HG02938 (cell line): ENCODE measurements at regions not wholly inside any gene's neighbourhood (a gene's known extent, or its start where the extent isn't known, plus 50 kb on each side); places are given as distances from the start of the nearest gene placed in this dataset.

ENCODE experiments used
- ATAC-seq: cut with Tn5 transposase; IDR thresholded peaks from one replicate; pipeline ENCODE4 v1.9.1; 2021; ENCODE audit warnings: mild to moderate bottlenecking, moderate library complexity; ENCODE audit not compliant: unreplicated experiment

- ATAC-seq = no peak
Measured at GRCh38 chr4:135605076-135605475, 1403.5 kb upstream of the PABPC4L start.

- no peak for ATAC-seq
Measured at GRCh38 chr4:135604531-135604930, 1402.9 kb upstream of the PABPC4L start.

- no peak for ATAC-seq
Measured at GRCh38 chr4:135601351-135601750, 1399.8 kb upstream of the PABPC4L start.

GRCh38 chr4:135598151-135598550 lies 1396.6 kb upstream of the PABPC4L start:
- ATAC-seq = no peak

GRCh38 chr4:135594521-135594920 lies 1392.9 kb upstream of the PABPC4L start:
- ATAC-seq = no peak

GRCh38 chr4:135575041-135575440 lies 1373.5 kb upstream of the PABPC4L start:
- ATAC-seq = no peak

- ATAC-seq = no peak
Measured at GRCh38 chr4:135573251-135573650, 1371.7 kb upstream of the PABPC4L start.

- ATAC-seq = no peak
Measured at GRCh38 chr4:135564090-135564489, 1362.5 kb upstream of the PABPC4L start.

- ATAC-seq = no peak
Measured at GRCh38 chr4:135553213-135553612, 1351.6 kb upstream of the PABPC4L start.

- ATAC-seq = no peak
Measured at GRCh38 chr4:135552131-135552530, 1350.5 kb upstream of the PABPC4L start.

- ATAC-seq = no peak
Measured at GRCh38 chr4:135548711-135549110, 1347.1 kb upstream of the PABPC4L start.

GRCh38 chr4:135545616-135546317 lies 1344.2 kb upstream of the PABPC4L start:
- no peak for ATAC-seq

- no peak for ATAC-seq
Measured at GRCh38 chr4:135538698-135539097, 1337.1 kb upstream of the PABPC4L start.

GRCh38 chr4:135533053-135533452 lies 1331.5 kb upstream of the PABPC4L start:
- ATAC-seq = no peak

GRCh38 chr4:135532132-135532531 lies 1330.5 kb upstream of the PABPC4L start:
- no peak for ATAC-seq

- no peak for ATAC-seq
Measured at GRCh38 chr4:135515295-135515694, 1313.7 kb upstream of the PABPC4L start.

- no peak for ATAC-seq
Measured at GRCh38 chr4:135510582-135510981, 1309.0 kb upstream of the PABPC4L start.

- no peak for ATAC-seq
Measured at GRCh38 chr4:135508006-135508714, 1306.6 kb upstream of the PABPC4L start.

- no peak for ATAC-seq
Measured at GRCh38 chr4:135497563-135498152, 1296.1 kb upstream of the PABPC4L start.

GRCh38 chr4:135492439-135492838 lies 1290.8 kb upstream of the PABPC4L start:
- ATAC-seq = no peak

- no peak for ATAC-seq
Measured at GRCh38 chr4:135485371-135485770, 1283.8 kb upstream of the PABPC4L start.

- ATAC-seq = no peak
Measured at GRCh38 chr4:135476272-135476671, 1274.7 kb upstream of the PABPC4L start.
